IMR-90 (cell line): ENCODE measurements at regions not wholly inside any gene's neighbourhood (a gene's known extent, or its start where the extent isn't known, plus 50 kb on each side); places are given as distances from the start of the nearest gene placed in this dataset.

ENCODE experiments used
- ATAC-seq: fragments of 200-7000 bp; cut with Tn5 transposase; 2 replicates; pipeline ENCODE4 v1.9.1; 2020; ENCODE audit warnings: low read depth, mild to moderate bottlenecking, moderate library complexity
- BruUV-seq: library from RNA; stranded (reverse); fragments of 400-500 nt; replicated peaks from 2 replicates; lab custom pipeline; 2021; lab: Mats Ljungman, UMichigan
- CTCF ChIA-PET: fragments of 300-600 bp; formaldehyde crosslinking; extraction: SDS; loops from one replicate; lab custom pipeline; 2021; ENCODE audit warnings: antibody characterized with exemption; lab: Yijun Ruan, JAX
- POLR2A ChIA-PET: fragments of 300-600 bp; sonication (Branson Sonifier 250); formaldehyde crosslinking; loops from one replicate; lab custom pipeline; 2022; ENCODE audit warnings: antibody characterized with exemption; ENCODE audit not compliant: unreplicated experiment; lab: Charles Lee
- DNase-seq: peaks from one replicate; pipeline ENCODE4 v3.0.0; 2013
- H2AFZ ChIP-seq: replicated peaks from 2 replicates; pipeline ENCODE3; 2013; ENCODE audit warnings: low read length, mild to moderate bottlenecking; ENCODE audit not compliant: poor library complexity
- H2AK5ac ChIP-seq: 2 replicates; pipeline ENCODE4 v1.6.1; 2013; ENCODE audit warnings: low read depth, low read length, inconsistent platforms
- H2AK9ac ChIP-seq: replicated peaks from 2 replicates; pipeline ENCODE3; 2013; ENCODE audit warnings: mild to moderate bottlenecking, low read depth, low read length, moderate library complexity; ENCODE audit not compliant: poor library complexity
- H2BK120ac ChIP-seq: 2 replicates; pipeline ENCODE4 v1.6.1; 2013; ENCODE audit warnings: low read depth, low read length, inconsistent platforms
- H2BK15ac ChIP-seq: 3 replicates; pipeline ENCODE4 v1.6.1; 2013; ENCODE audit warnings: low read depth, low read length, inconsistent platforms
- H2BK20ac ChIP-seq: 2 replicates; pipeline ENCODE4 v1.6.1; 2013; ENCODE audit warnings: low read depth, mild to moderate bottlenecking, inconsistent platforms, low read length, moderate library complexity
- H2BK5ac ChIP-seq: 2 replicates; pipeline ENCODE4 v1.6.1; 2013; ENCODE audit warnings: mild to moderate bottlenecking, low read depth, low read length, inconsistent platforms; ENCODE audit not compliant: poor library complexity, severe bottlenecking
- H3K14ac ChIP-seq: replicated peaks from 2 replicates; pipeline ENCODE4 v1.6.1; 2013; ENCODE audit warnings: low read depth, low read length, inconsistent platforms
- H3K18ac ChIP-seq: 2 replicates; pipeline ENCODE4 v1.6.1; 2013; ENCODE audit warnings: low read depth, low read length, control low read depth
- H3K23ac ChIP-seq: 2 replicates; pipeline ENCODE4 v1.6.1; 2013; ENCODE audit warnings: low read depth, low read length, inconsistent platforms
- H3K27ac ChIP-seq: 2 replicates; pipeline ENCODE4 v1.5.1; 2013; ENCODE audit warnings: mild to moderate bottlenecking, control low read depth, low read length; ENCODE audit not compliant: insufficient read depth
- H3K27me3 ChIP-seq: 2 replicates; pipeline ENCODE4 v1.6.1; 2013; ENCODE audit warnings: low read length; ENCODE audit not compliant: control insufficient read depth, insufficient read depth
- H3K36me3 ChIP-seq: 2 replicates; pipeline ENCODE4 v1.6.1; 2013; ENCODE audit warnings: low read length, mixed read lengths; ENCODE audit not compliant: control insufficient read depth, insufficient read depth
- H3K4ac ChIP-seq: 2 replicates; pipeline ENCODE4 v1.6.1; 2013; ENCODE audit warnings: low read depth, low read length, inconsistent platforms
- H3K4me1 ChIP-seq: 2 replicates; pipeline ENCODE4 v1.6.1; 2013; ENCODE audit warnings: low read length, mixed read lengths; ENCODE audit not compliant: control insufficient read depth, insufficient read depth
- H3K4me2 ChIP-seq: 2 replicates; pipeline ENCODE4 v1.6.1; 2013; ENCODE audit warnings: low read depth, mild to moderate bottlenecking, control low read depth, low read length, moderate library complexity
- H3K4me3 ChIP-seq: 2 replicates; pipeline ENCODE4 v1.5.1; 2013; ENCODE audit warnings: low read depth, mild to moderate bottlenecking, control low read depth, low read length, moderate library complexity; ENCODE audit not compliant: insufficient read depth
- H3K56ac ChIP-seq: 2 replicates; pipeline ENCODE4 v1.6.1; 2013; ENCODE audit warnings: low read length, inconsistent platforms; ENCODE audit not compliant: insufficient read depth; ENCODE audit errors: extremely low read depth
- H3K79me1 ChIP-seq, 2 experiments: 2 replicates each; pipeline ENCODE4 v1.6.1; 2013; ENCODE audit warnings: low read length in 2 of 2, inconsistent platforms in 1 of 2, low read depth in 1 of 2
- H3K9ac ChIP-seq: 2 replicates; pipeline ENCODE4 v1.6.1; 2013; ENCODE audit warnings: low read depth, low read length, control low read depth
- H3K9me1 ChIP-seq: 2 replicates; pipeline ENCODE4 v1.6.1; 2013; ENCODE audit warnings: low read length, inconsistent platforms; ENCODE audit not compliant: insufficient read depth
- H3K9me3 ChIP-seq: 2 replicates; pipeline ENCODE4 v1.6.1; 2013; ENCODE audit warnings: low read length; ENCODE audit not compliant: control insufficient read depth, insufficient read depth
- H4K20me1 ChIP-seq: 2 replicates; pipeline ENCODE4 v1.6.1; 2013; ENCODE audit warnings: low read length, inconsistent platforms; ENCODE audit not compliant: insufficient read depth
- H4K5ac ChIP-seq: 2 replicates; pipeline ENCODE4 v1.6.1; 2013; ENCODE audit warnings: mild to moderate bottlenecking, low read depth, low read length, control low read depth
- H4K8ac ChIP-seq, 2 experiments: 2 replicates each; pipeline ENCODE4 v1.6.1; 2013; ENCODE audit warnings: low read depth in 2 of 2, low read length in 2 of 2, control low read depth in 1 of 2, inconsistent platforms in 1 of 2
- H4K91ac ChIP-seq: 2 replicates; pipeline ENCODE4 v1.6.1; 2013; ENCODE audit warnings: low read depth, low read length, inconsistent platforms; ENCODE audit not compliant: insufficient read depth
- CEBPB ChIP-seq: IDR thresholded peaks from 2 replicates; pipeline ENCODE4 v1.6.1; 2012; ENCODE audit warnings: low read depth, low read length, improper control_type of control experiment
- CHD1 ChIP-seq: IDR thresholded peaks from 2 replicates; pipeline ENCODE4 v1.6.1; 2012; ENCODE audit warnings: low read depth, low read length, improper control_type of control experiment
- CTCF ChIP-seq: conservative IDR thresholded peaks from 2 replicates; pipeline ENCODE4 v1.5.1; 2012; ENCODE audit warnings: mild to moderate bottlenecking, low read depth, low read length, improper control_type of control experiment
- MAZ ChIP-seq: IDR thresholded peaks from 2 replicates; pipeline ENCODE4 v1.6.1; 2012; ENCODE audit warnings: low read depth, mild to moderate bottlenecking, low read length, improper control_type of control experiment, moderate library complexity, borderline replicate concordance
- POLR2A ChIP-seq: IDR thresholded peaks from 2 replicates; pipeline ENCODE4 v1.6.1; 2012; ENCODE audit warnings: mild to moderate bottlenecking, low read depth, low read length
- RAD21 ChIP-seq: IDR thresholded peaks from 2 replicates; pipeline ENCODE4 v1.6.1; 2012; ENCODE audit warnings: low read length, improper control_type of control experiment
- RFX5 ChIP-seq: IDR thresholded peaks from 2 replicates; pipeline ENCODE4 v1.8.0; 2012; ENCODE audit warnings: low read depth, mild to moderate bottlenecking, low read length, moderate library complexity
- USF2 ChIP-seq: fragments of 150-350 bp; IDR thresholded peaks from 2 replicates; pipeline ENCODE4 v1.6.1; 2017; ENCODE audit warnings: mild to moderate bottlenecking, antibody characterized with exemption, low read length, low read depth
- WGBS, 2 experiments: methylation state at CpG; one replicate each; pipeline versions ENCODE4 v1.1.5 to v1.1.7; 2013; ENCODE audit warnings: missing lambda C conversion rate in 2 of 2; ENCODE audit not compliant: insufficient read length in 1 of 2; ENCODE audit errors: extremely low coverage in 2 of 2; 5-methylcytosine and 5-hydroxymethylcytosine counted together
- dilution Hi-C: fragments of 300-500 bp; cut with HindIII; formaldehyde crosslinking; loops from one replicate; pipeline ENCODE4 v1.14.3; 2018; ENCODE audit warnings: low sequenced_read_pairs; ENCODE audit not compliant: unreplicated experiment
- in situ Hi-C: fragments of 300-500 bp; cut with MboI; formaldehyde crosslinking; loops from 3 replicates; pipeline ENCODE4 v1.14.3; 2019; ENCODE audit warnings: low sequenced_read_pairs, inconsistent platforms, mixed read lengths
- intact Hi-C: fragments of 100-400 bp; cut with micrococcal nuclease; formaldehyde crosslinking; loops from 2 replicates; pipeline ENCODE4 v1.10.0; 2022
- TF ChIP-seq, protein P1 (sequence below): fragments of 150-350 bp; IDR thresholded peaks from 2 replicates; pipeline ENCODE4 v1.6.1; 2016; ENCODE audit warnings: low read depth, mild to moderate bottlenecking, low read length, moderate library complexity, borderline replicate concordance

DNA sequence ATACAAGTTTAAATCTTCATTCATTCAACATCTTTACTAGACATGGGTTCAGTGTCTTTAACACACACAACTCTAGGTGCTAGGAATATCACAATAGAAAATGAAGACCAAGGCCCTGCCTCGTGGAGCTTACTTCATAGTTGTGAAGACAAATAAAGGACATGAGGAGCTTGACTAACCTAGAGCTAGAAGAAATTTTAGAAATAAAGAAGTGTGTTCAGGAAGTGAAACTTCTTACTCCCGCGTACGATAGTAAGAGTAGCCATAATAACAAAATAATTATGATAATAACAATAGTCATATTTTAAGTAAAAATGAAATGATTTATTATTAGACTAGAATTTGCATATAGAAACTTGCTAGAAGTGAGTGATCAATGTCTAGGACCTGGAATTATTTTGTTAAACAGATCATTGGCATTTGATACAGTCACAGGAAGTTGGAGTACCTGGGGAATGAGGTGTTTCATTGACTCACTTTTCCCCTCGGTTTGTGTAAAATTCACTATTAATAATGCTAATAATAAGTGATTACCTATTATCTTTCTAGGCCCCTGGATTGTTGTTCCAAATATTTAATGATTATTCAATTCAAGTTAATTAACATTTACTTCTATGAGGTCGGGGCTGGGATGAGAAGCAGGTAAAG is 331.3 kb downstream of the NSG2 start:
- H2AFZ ChIP-seq, result no peak overlapping the region
- no peaks in the 10 kb centered on the region for H3K4me1 ChIP-seq
- H3K36me3 ChIP-seq, result no peaks in the 10 kb centered on the region
- H3K56ac ChIP-seq, result no peak overlapping the region
- in situ Hi-C loops, result no loop called here
- H4K5ac ChIP-seq, result no peak overlapping the region
- TF ChIP-seq CHD1 (no peak), CTCF (no peak), MAZ (no peak), POLR2A (no peak), CEBPB (no peak), RFX5 (no peak), USF2 (no peak), RAD21 (no peak)
- TF ChIP-seq, protein P1, sequence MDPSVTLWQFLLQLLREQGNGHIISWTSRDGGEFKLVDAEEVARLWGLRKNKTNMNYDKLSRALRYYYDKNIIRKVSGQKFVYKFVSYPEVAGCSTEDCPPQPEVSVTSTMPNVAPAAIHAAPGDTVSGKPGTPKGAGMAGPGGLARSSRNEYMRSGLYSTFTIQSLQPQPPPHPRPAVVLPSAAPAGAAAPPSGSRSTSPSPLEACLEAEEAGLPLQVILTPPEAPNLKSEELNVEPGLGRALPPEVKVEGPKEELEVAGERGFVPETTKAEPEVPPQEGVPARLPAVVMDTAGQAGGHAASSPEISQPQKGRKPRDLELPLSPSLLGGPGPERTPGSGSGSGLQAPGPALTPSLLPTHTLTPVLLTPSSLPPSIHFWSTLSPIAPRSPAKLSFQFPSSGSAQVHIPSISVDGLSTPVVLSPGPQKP, result no peak
- no peak overlapping the region for H2AK5ac ChIP-seq
- no CpG with 5 or more reads among the region's 6 CpGs for WGBS, 2 experiments
- H3K9ac ChIP-seq, result no peak overlapping the region
- no peak overlapping the region for H2BK15ac ChIP-seq
- H3K79me1 ChIP-seq, result no peaks in the 10 kb centered on the region
- POLR2A ChIA-PET, result no interaction called here
- H3K27me3 ChIP-seq, result no peaks in the 10 kb centered on the region
- DNase-seq (no peak), ATAC-seq (no peak)
- no peak overlapping the region for H3K18ac ChIP-seq
- CTCF ChIA-PET, result no interaction called here
- no peak overlapping the region for H4K8ac ChIP-seq
- H4K20me1 ChIP-seq, result no peaks in the 10 kb centered on the region
- H3K14ac ChIP-seq, result no peak overlapping the region
- H2BK120ac ChIP-seq, result no peak overlapping the region
- H4K91ac ChIP-seq, result no peak overlapping the region
- no peaks in the 10 kb centered on the region for H3K9me1 ChIP-seq
- no TSS peak for BruUV-seq
- H3K9me3 ChIP-seq, result no peaks in the 10 kb centered on the region
- H2AK9ac ChIP-seq, result no peak overlapping the region
- no peak overlapping the region for H3K4me2 ChIP-seq
- H3K23ac ChIP-seq, result no peak overlapping the region
- intact Hi-C loops, result no loop called here
- H2BK5ac ChIP-seq, result no peak overlapping the region
- H3K27ac ChIP-seq, result no peak overlapping the region
- H2BK20ac ChIP-seq, result no peak overlapping the region
- no peak overlapping the region for H3K4me3 ChIP-seq
- dilution Hi-C loops, result no loop called here
- H3K4ac ChIP-seq, result no peak overlapping the region
